ENCODE measurements at regions not wholly inside any gene's neighbourhood (a gene's known extent, or its start where the extent isn't known, plus 50 kb on each side); places are given as distances from the start of the nearest gene placed in this dataset.

- TF ChIP-seq CTCF (IDR thresholded peaks at IDR 0.05; ENCODE audit: low read depth, low read length, missing control alignments) = no peak
- H3K4me3 ChIP-seq (ENCODE audit: low read depth, low read length) = no peak overlapping the region
- no peak for DNase-seq (ENCODE audit: low read depth)
Measured at GRCh38 chr7:33745934-33746333, 159.4 kb upstream of the BMPER start.

GRCh38 chr7:33748793-33749192 is 156.5 kb upstream of the BMPER start:
- no peak for DNase-seq (ENCODE audit: low read depth)
- no peak overlapping the region for H3K4me3 ChIP-seq (ENCODE audit: low read depth, low read length)
- no peak for TF ChIP-seq CTCF (IDR thresholded peaks at IDR 0.05; ENCODE audit: low read depth, low read length, missing control alignments)

- TF ChIP-seq CTCF (IDR thresholded peaks at IDR 0.05; ENCODE audit: low read depth, low read length, missing control alignments) = no peak
- no peak overlapping the region for H3K4me3 ChIP-seq (ENCODE audit: low read depth, low read length)
- no peak for DNase-seq (ENCODE audit: low read depth)
Measured at GRCh38 chr7:33750177-33750576, 155.2 kb upstream of the BMPER start.

- no peak for TF ChIP-seq CTCF (IDR thresholded peaks at IDR 0.05; ENCODE audit: low read depth, low read length, missing control alignments)
- DNase-seq (ENCODE audit: low read depth) = no peak
- H3K4me3 ChIP-seq (ENCODE audit: low read depth, low read length) = no peak overlapping the region
Measured at GRCh38 chr7:33751443-33751842, 153.9 kb upstream of the BMPER start.

- no peak overlapping the region for H3K4me3 ChIP-seq (ENCODE audit: low read depth, low read length)
- DNase-seq (ENCODE audit: low read depth) = no peak
- no peak for TF ChIP-seq CTCF (IDR thresholded peaks at IDR 0.05; ENCODE audit: low read depth, low read length, missing control alignments)
Measured at GRCh38 chr7:33753881-33754525, 151.3 kb upstream of the BMPER start.

- H3K4me3 ChIP-seq (ENCODE audit: low read depth, low read length) = no peak overlapping the region
- DNase-seq (ENCODE audit: low read depth) = no peak
- no peak for TF ChIP-seq CTCF (IDR thresholded peaks at IDR 0.05; ENCODE audit: low read depth, low read length, missing control alignments)
Measured at GRCh38 chr7:33754933-33755928, 150.1 kb upstream of the BMPER start.

Data from GM12864 (cell line).